ENCODE measurements at regions not wholly inside any gene's neighbourhood (a gene's known extent, or its start where the extent isn't known, plus 50 kb on each side); places are given as distances from the start of the nearest gene placed in this dataset.

GRCh38 chr4:181202240-181202639 is 1041.0 kb upstream of the TENM3 start:
- TF ChIP-seq FOS (IDR thresholded peaks at IDR 0.05; ENCODE audit: low read depth, low read length) (no peak), SMC3 (IDR thresholded peaks at IDR 0.05; ENCODE audit: low read depth, low read length) (no peak), MAFK (IDR thresholded peaks at IDR 0.05; ENCODE audit: low read depth, low read length) (no peak)
- Histone ChIP-seq H2BK15ac (ENCODE audit: low read depth, low read length) (no peak overlapping the region), H3K14ac (replicated peaks; ENCODE audit: low read depth, low read length) (no peak overlapping the region), H2AK9ac (replicated peaks; ENCODE audit: low read depth, low read length, poor library complexity) (no peak overlapping the region), H3K79me1 (ENCODE audit: low read depth in 1 of 2, low read length in 2 of 2) (no peaks in the 10 kb centered on the region), H4K5ac (ENCODE audit: low read depth, low read length) (no peak overlapping the region), H4K8ac (ENCODE audit: low read depth in 2 of 2, low read length in 2 of 2) (no peak overlapping the region), H3K27ac (ENCODE audit: insufficient read depth, low read length) (no peak overlapping the region), H3K36me3 (ENCODE audit: control insufficient read depth, insufficient read depth, low read length) (no peaks in the 10 kb centered on the region), H4K20me1 (ENCODE audit: insufficient read depth, low read length) (no peaks in the 10 kb centered on the region), H2BK20ac (ENCODE audit: low read depth, low read length) (no peak overlapping the region), H2BK120ac (ENCODE audit: low read depth, low read length) (no peak overlapping the region), H3K9me1 (ENCODE audit: insufficient read depth, low read length) (no peaks in the 10 kb centered on the region), H3K23ac (ENCODE audit: low read depth, low read length) (no peak overlapping the region), H3K9me3 (ENCODE audit: control insufficient read depth, insufficient read depth, low read length) (peaks cover 2% of the 10 kb centered on the region; the same call in 1 of the 2 replicates), H3K56ac (ENCODE audit: extremely low read depth, insufficient read depth, low read length) (no peak overlapping the region), H2BK5ac (ENCODE audit: low read depth, low read length, poor library complexity, severe bottlenecking) (no peak overlapping the region), H3K4me1 (ENCODE audit: control insufficient read depth, insufficient read depth, low read length) (no peaks in the 10 kb centered on the region), H2AK5ac (ENCODE audit: low read depth, low read length) (no peak overlapping the region), H3K4me3 (ENCODE audit: insufficient read depth, low read depth, low read length) (no peak overlapping the region), H4K91ac (ENCODE audit: insufficient read depth, low read depth, low read length) (no peak overlapping the region), H3K4ac (ENCODE audit: low read depth, low read length) (no peak overlapping the region), H3K4me2 (ENCODE audit: low read depth, low read length) (no peak overlapping the region), H3K27me3 (ENCODE audit: control insufficient read depth, insufficient read depth, low read length) (no peaks in the 10 kb centered on the region), H3K18ac (ENCODE audit: low read depth, low read length) (no peak overlapping the region), H3K9ac (ENCODE audit: low read depth, low read length) (no peak overlapping the region), H2AFZ (replicated peaks; ENCODE audit: low read length, poor library complexity) (no peak overlapping the region)
- POLR2A ChIA-PET (ENCODE audit: unreplicated experiment): no interaction called here
- WGBS, 2 experiments (ENCODE audit: extremely low coverage in 2 of 2, insufficient read length in 1 of 2): no CpG with 5 or more reads among the region's 5 CpGs
- in situ Hi-C loops (cut with MboI; ENCODE audit: low sequenced_read_pairs) (no loop called here), intact Hi-C loops (cut with micrococcal nuclease) (no loop called here), dilution Hi-C loops (cut with HindIII; ENCODE audit: low sequenced_read_pairs, unreplicated experiment) (no loop called here)
- ATAC-seq (ENCODE audit: low read depth) (no peak), DNase-seq (no peak)
- CTCF ChIA-PET: no interaction called here
- BruUV-seq (replicated peaks): no TSS peak

Data from IMR-90 (cell line).